ENCODE measurements at regions not wholly inside any gene's neighbourhood (a gene's known extent, or its start where the extent isn't known, plus 50 kb on each side); places are given as distances from the start of the nearest gene placed in this dataset.
A peak's percentile ranks its signal among the peaks of the same experiment; 100 is the strongest.

DNA sequence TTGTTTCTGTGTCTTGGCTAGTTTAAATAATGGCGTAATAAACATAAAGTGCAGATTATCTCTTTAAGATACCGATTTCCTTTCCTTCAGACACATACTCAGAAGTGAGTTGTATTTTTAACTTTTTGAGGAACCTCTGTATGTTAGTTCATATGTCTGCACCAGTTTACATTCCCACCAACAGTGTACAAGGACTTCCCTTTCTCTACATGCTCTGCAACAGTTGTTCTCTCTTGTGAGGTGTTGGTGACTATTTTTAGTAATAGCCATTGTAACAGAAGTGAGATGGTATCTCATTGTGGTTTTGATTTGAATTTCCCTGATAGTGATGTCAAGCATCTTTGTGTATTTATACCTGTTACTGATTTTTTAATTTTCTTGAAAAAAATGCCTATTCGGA, 418.6 kb downstream of the UQCRFS1 start:
- Histone ChIP-seq H3K27me3 (replicated peaks; ENCODE audit: control insufficient read depth, insufficient read depth, low read length) (peaks cover 22% of the 10 kb centered on the region), H3K4me3 (ENCODE audit: low read length) (no peak overlapping the region), H3K4me1 (ENCODE audit: control insufficient read depth, insufficient read depth, low read length) (no peaks in the 10 kb centered on the region), H3K36me3 (ENCODE audit: control insufficient read depth, insufficient read depth, low read length, severe bottlenecking) (no peaks in the 10 kb centered on the region), H3K9ac (ENCODE audit: low read length) (no peak overlapping the region), H3K9me3 (ENCODE audit: control insufficient read depth, low read length) (peaks cover 7% of the 10 kb centered on the region)
- DNase-seq (ENCODE audit: low read depth): no peak

DNA sequence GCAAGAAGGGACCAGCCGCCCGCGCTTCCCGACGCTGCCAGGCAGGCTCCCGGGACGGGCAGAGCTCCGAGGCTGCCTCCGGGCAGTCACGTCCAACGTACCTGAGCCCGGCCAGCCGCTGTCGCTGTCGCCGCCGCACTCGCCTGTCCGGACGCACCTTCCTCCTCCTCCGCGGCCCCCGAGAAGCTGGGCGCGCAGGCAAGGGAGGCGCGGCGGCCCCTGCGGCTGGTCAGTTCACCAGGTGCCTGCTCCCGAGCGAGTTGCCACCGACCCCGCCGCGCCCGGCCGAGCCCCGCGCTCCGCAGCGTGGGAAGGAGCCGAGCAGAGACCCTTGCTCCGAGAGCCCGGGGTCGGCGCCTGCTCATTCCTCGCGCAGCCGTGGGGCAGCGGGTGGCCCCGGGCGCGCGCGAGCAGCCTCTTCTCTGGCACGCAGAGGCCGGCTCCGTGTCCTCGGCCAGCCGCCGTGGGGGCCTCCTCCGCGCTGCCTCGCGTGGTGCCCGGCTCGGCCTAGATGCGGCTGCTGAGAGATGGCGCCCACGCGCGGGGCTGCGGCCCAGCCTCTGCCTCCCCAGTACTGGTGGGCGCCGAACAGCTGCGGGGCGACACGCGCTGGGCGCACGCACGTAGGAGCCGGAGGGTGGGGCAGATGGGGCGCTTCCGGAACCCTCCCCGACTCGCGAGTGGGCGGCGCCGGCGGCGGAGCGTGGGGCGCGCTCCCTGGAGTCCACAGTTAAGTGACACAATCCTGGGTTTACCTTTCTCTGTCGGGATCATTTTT, 419.4 kb downstream of the UQCRFS1 start:
- Histone ChIP-seq H3K36me3 (ENCODE audit: control insufficient read depth, insufficient read depth, low read length, severe bottlenecking) (no peaks in the 10 kb centered on the region), H3K9me3 (ENCODE audit: control insufficient read depth, low read length) (peaks cover 7% of the 10 kb centered on the region), H3K4me3 (ENCODE audit: low read length) (peak overlapping the region; percentile 41), H3K9ac (ENCODE audit: low read length) (no peak overlapping the region), H3K4me1 (ENCODE audit: control insufficient read depth, insufficient read depth, low read length) (no peaks in the 10 kb centered on the region), H3K27me3 (replicated peaks; ENCODE audit: control insufficient read depth, insufficient read depth, low read length) (peaks cover 22% of the 10 kb centered on the region)
- DNase-seq (ENCODE audit: low read depth): no peak

- no peaks in the 10 kb centered on the region for H3K4me1 ChIP-seq (ENCODE audit: control insufficient read depth, insufficient read depth, low read length)
- no peaks in the 10 kb centered on the region for H3K36me3 ChIP-seq (ENCODE audit: control insufficient read depth, insufficient read depth, low read length, severe bottlenecking)
- no peak for DNase-seq (ENCODE audit: low read depth)
- no peak overlapping the region for H3K4me3 ChIP-seq (ENCODE audit: low read length)
- peaks cover 27% of the 10 kb centered on the region for H3K9me3 ChIP-seq (ENCODE audit: control insufficient read depth, low read length)
- no peak overlapping the region for H3K9ac ChIP-seq (ENCODE audit: low read length)
- no peaks in the 10 kb centered on the region for H3K27me3 ChIP-seq (replicated peaks; ENCODE audit: control insufficient read depth, insufficient read depth, low read length)
Measured at GRCh38 chr19:28785971-28786370, 427.0 kb downstream of the UQCRFS1 start.

- Histone ChIP-seq H3K36me3 (ENCODE audit: control insufficient read depth, insufficient read depth, low read length, severe bottlenecking) (no peaks in the 10 kb centered on the region), H3K27me3 (replicated peaks; ENCODE audit: control insufficient read depth, insufficient read depth, low read length) (no peaks in the 10 kb centered on the region), H3K9ac (ENCODE audit: low read length) (no peak overlapping the region), H3K9me3 (ENCODE audit: control insufficient read depth, low read length) (peaks cover 6% of the 10 kb centered on the region), H3K4me3 (ENCODE audit: low read length) (no peak overlapping the region), H3K4me1 (ENCODE audit: control insufficient read depth, insufficient read depth, low read length) (no peaks in the 10 kb centered on the region)
- DNase-seq (ENCODE audit: low read depth): no peak
Measured at GRCh38 chr19:28764066-28764465, 448.9 kb downstream of the UQCRFS1 start.

DNA sequence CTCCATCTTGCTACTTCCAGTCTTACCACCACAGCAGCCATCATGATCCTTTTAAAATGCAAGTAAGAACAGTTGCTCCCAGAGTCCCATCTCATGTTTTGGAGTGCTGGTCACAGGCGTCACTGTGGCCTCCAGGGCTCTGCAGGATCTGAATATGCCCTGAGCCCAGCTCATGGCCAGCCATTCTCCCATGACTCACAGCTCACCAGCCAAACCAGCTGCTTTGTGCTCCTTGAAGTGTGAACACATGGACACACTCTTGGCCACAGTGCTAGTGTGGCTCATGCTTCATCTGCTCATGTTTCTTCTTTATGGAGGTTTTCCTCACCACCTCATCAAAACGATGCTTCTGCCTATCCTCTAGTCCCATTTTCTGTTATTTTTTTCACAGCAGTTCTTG, 466.5 kb downstream of the UQCRFS1 start:
- Histone ChIP-seq H3K27me3 (replicated peaks; ENCODE audit: control insufficient read depth, insufficient read depth, low read length) (peaks cover 4% of the 10 kb centered on the region), H3K4me3 (ENCODE audit: low read length) (no peak overlapping the region), H3K4me1 (ENCODE audit: control insufficient read depth, insufficient read depth, low read length) (no peaks in the 10 kb centered on the region), H3K9me3 (ENCODE audit: control insufficient read depth, low read length) (no peaks in the 10 kb centered on the region), H3K9ac (ENCODE audit: low read length) (no peak overlapping the region), H3K36me3 (ENCODE audit: control insufficient read depth, insufficient read depth, low read length, severe bottlenecking) (no peaks in the 10 kb centered on the region)
- DNase-seq (ENCODE audit: low read depth): no peak

DNA sequence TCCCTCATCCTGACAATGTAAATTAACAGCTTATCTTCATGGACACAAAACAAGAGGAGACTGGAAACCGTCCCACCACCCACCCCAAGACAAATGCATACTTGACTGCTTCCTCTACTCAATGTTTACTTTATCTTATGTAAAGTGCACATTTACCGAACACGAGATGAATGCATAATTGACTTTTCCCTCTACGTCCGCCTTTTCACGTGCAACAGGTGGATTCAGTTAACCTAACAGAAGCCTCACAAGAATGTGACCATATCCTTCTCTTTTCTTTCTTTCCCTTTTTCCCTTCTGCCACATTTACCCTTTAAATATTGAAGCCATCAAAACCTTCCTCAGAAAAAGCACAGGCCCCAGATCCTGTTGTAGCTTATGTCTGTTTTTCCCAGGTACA, 468.0 kb downstream of the UQCRFS1 start:
- H3K4me3 ChIP-seq (ENCODE audit: low read length): no peak overlapping the region
- peaks cover 4% of the 10 kb centered on the region for H3K27me3 ChIP-seq (replicated peaks; ENCODE audit: control insufficient read depth, insufficient read depth, low read length)
- H3K36me3 ChIP-seq (ENCODE audit: control insufficient read depth, insufficient read depth, low read length, severe bottlenecking): no peaks in the 10 kb centered on the region
- H3K9ac ChIP-seq (ENCODE audit: low read length): no peak overlapping the region
- DNase-seq (ENCODE audit: low read depth): no peak
- no peaks in the 10 kb centered on the region for H3K9me3 ChIP-seq (ENCODE audit: control insufficient read depth, low read length)
- H3K4me1 ChIP-seq (ENCODE audit: control insufficient read depth, insufficient read depth, low read length): no peaks in the 10 kb centered on the region

DNA sequence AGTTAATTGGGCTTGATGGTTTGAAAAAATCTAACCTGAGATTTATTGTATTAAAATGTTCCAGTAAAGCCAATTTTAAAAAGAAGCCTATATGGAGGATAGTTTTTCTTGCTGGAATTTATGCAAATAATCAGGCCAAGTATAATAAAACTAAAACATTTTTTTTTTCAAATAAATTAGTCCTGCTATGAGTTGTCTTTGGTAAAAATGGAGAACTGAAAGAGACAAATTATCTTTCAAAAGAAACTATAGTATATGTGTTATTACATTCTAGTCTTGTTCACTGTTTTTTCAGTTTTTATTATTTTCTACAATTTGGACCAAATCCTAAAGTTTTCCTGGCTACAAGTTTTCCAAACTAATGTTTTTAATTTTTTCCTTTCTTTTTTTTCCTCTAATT, 468.9 kb downstream of the UQCRFS1 start:
- Histone ChIP-seq H3K36me3 (ENCODE audit: control insufficient read depth, insufficient read depth, low read length, severe bottlenecking) (no peaks in the 10 kb centered on the region), H3K27me3 (replicated peaks; ENCODE audit: control insufficient read depth, insufficient read depth, low read length) (peaks cover 4% of the 10 kb centered on the region), H3K9ac (ENCODE audit: low read length) (no peak overlapping the region), H3K9me3 (ENCODE audit: control insufficient read depth, low read length) (no peaks in the 10 kb centered on the region), H3K4me3 (ENCODE audit: low read length) (no peak overlapping the region), H3K4me1 (ENCODE audit: control insufficient read depth, insufficient read depth, low read length) (no peaks in the 10 kb centered on the region)
- no peak for DNase-seq (ENCODE audit: low read depth)

DNA sequence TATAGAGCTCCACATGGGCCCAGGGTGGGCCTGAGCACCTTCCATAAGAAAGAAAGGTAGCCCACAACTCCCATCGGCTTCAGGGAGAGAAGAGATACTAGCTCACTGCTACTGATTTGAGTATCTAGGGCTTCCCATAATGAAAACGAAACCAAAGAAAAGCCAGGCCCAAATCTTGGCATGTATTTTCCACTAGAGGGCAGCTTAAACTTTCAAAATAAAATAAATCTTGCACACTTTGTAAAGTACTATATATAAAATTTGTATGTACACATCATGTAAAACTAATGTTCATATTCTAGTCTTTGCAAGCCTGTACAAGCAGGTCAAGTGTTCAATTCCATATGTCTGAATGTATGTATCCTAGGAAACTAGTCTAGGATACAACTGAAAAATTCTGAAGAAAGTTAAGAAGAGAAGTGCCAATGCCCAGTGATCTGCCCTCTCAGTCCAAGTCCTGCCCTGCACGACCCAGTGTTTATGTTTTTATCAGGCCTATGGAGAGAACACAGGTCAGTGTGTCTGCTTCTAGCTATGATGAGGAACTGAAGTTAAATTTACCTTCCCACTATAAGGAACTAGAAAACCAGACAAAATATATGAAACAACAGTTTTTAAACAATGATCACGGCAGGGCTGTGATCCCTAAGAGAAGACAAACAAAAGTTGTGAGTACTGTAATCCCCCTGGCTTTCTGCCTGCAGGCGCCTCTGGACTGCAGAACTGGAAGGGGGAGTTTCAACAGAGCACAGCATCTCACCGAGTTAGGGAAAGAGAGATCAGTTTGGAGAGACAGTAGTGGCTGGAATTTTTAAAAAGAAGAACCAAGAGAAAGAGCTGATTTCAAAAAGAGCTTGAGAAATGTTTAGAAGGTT, 475.7 kb downstream of the UQCRFS1 start:
- peak; percentile 75 for DNase-seq (ENCODE audit: low read depth)
- peak overlapping the region; percentile 82 for H3K9ac ChIP-seq (ENCODE audit: low read length)

GRCh38 chr19:28736528-28736927, 476.4 kb downstream of the UQCRFS1 start:
- peak overlapping the region; percentile 11 for H3K4me3 ChIP-seq (ENCODE audit: low read length)
- DNase-seq (ENCODE audit: low read depth): no peak
- no peaks in the 10 kb centered on the region for H3K36me3 ChIP-seq (ENCODE audit: control insufficient read depth, insufficient read depth, low read length, severe bottlenecking)
- peak overlapping the region; percentile 82 for H3K9ac ChIP-seq (ENCODE audit: low read length)
- peaks cover 8% of the 10 kb centered on the region for H3K9me3 ChIP-seq (ENCODE audit: control insufficient read depth, low read length)
- H3K4me1 ChIP-seq (ENCODE audit: control insufficient read depth, insufficient read depth, low read length): peaks cover 6% of the 10 kb centered on the region
- H3K27me3 ChIP-seq (replicated peaks; ENCODE audit: control insufficient read depth, insufficient read depth, low read length): peaks cover 8% of the 10 kb centered on the region

More for the DNA sequence above, 475.7 kb downstream of the UQCRFS1 start:
- H3K4me1 ChIP-seq (ENCODE audit: control insufficient read depth, insufficient read depth, low read length): peaks cover 6% of the 10 kb centered on the region
- H3K27me3 ChIP-seq (replicated peaks; ENCODE audit: control insufficient read depth, insufficient read depth, low read length): peaks cover 4% of the 10 kb centered on the region
- peaks cover 8% of the 10 kb centered on the region for H3K9me3 ChIP-seq (ENCODE audit: control insufficient read depth, low read length)
- peak overlapping the region; percentile 11 for H3K4me3 ChIP-seq (ENCODE audit: low read length)
- no peaks in the 10 kb centered on the region for H3K36me3 ChIP-seq (ENCODE audit: control insufficient read depth, insufficient read depth, low read length, severe bottlenecking)

- peaks cover 8% of the 10 kb centered on the region for H3K9me3 ChIP-seq (ENCODE audit: control insufficient read depth, low read length)
- no peaks in the 10 kb centered on the region for H3K36me3 ChIP-seq (ENCODE audit: control insufficient read depth, insufficient read depth, low read length, severe bottlenecking)
- H3K4me3 ChIP-seq (ENCODE audit: low read length): no peak overlapping the region
- DNase-seq (ENCODE audit: low read depth): no peak
- H3K9ac ChIP-seq (ENCODE audit: low read length): no peak overlapping the region
- H3K27me3 ChIP-seq (replicated peaks; ENCODE audit: control insufficient read depth, insufficient read depth, low read length): peaks cover 40% of the 10 kb centered on the region
- no peaks in the 10 kb centered on the region for H3K4me1 ChIP-seq (ENCODE audit: control insufficient read depth, insufficient read depth, low read length)
Measured at GRCh38 chr19:28731577-28731976, 481.4 kb downstream of the UQCRFS1 start.

DNA sequence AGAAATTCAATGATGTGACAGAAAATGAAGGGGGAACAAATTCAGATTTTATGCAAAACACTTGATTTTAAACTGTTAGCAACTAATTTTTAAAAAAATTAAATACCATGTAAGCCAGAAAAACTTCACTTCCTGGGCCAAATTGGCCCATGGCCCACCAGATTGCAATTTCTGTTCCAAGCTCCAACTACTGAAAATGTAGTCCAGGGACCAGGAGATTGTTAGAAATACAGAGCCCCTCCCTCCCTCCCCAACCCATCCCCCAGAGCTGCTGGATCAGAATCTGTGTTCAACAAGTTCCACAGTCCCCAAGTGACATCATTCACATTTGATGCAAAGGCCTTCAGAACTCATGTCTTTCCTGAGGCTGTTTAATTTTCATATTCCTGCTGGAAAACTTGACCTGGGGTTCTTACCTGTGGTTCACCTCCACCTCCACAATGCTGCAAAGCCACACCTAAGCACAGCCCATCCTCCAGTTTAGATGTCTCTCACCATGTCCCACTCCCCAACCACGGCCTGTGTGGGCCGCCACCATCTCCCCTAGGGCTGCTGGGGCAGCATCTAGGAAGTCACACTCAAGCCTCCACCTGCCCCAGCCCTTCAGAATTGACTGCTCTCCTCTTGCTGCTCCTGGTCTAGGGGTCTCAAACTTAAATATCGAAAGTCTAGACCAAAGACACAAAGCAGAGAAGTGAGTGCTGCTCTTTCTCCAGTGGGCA, 482.0 kb downstream of the UQCRFS1 start:
- H3K4me1 ChIP-seq (ENCODE audit: control insufficient read depth, insufficient read depth, low read length): no peaks in the 10 kb centered on the region
- no peak overlapping the region for H3K9ac ChIP-seq (ENCODE audit: low read length)
- H3K9me3 ChIP-seq (ENCODE audit: control insufficient read depth, low read length): peaks cover 8% of the 10 kb centered on the region
- H3K36me3 ChIP-seq (ENCODE audit: control insufficient read depth, insufficient read depth, low read length, severe bottlenecking): no peaks in the 10 kb centered on the region
- H3K27me3 ChIP-seq (replicated peaks; ENCODE audit: control insufficient read depth, insufficient read depth, low read length): peaks cover 46% of the 10 kb centered on the region
- no peak overlapping the region for H3K4me3 ChIP-seq (ENCODE audit: low read length)
- DNase-seq (ENCODE audit: low read depth): no peak

Measured in adipocyte (in vitro differentiated cells).